Upper lobe of left lung (tissue), 4 donors: ENCODE measurements at regions not wholly inside any gene's neighbourhood (a gene's known extent, or its start where the extent isn't known, plus 50 kb on each side); places are given as distances from the start of the nearest gene placed in this dataset.
"Not testable (repeated sequence)": the region's sequence is repeated elsewhere in the genome, so short reads cannot be mapped to it uniquely, and the experiment has no call there.

Experiments
- CTCF ChIP-seq, 6 experiments: fragments of 450-650 bp in 4 of 6; fragments of 200-600 bp in 2 of 6; sonication (generic) in 2 of 6; IDR thresholded peaks; one replicate each; pipeline ENCODE4 v1.5.1; 2016 to 2019; ENCODE audit warnings: antibody characterized with exemption in 6 of 6
- EP300 ChIP-seq, 4 donors: sonication (generic); formaldehyde crosslinking; IDR thresholded peaks; one replicate each; pipeline ENCODE4 v1.5.1; 2017; ENCODE audit warnings: antibody characterized with exemption in 4 of 4, control low read depth in 2 of 4
- POLR2A ChIP-seq, 4 donors: fragments of 450-650 bp; IDR thresholded peaks; one replicate each; pipeline ENCODE4 v1.5.1; 2016 to 2017; ENCODE audit warnings: antibody characterized with exemption in 4 of 4, mild to moderate bottlenecking in 2 of 4
- POLR2AphosphoS5 ChIP-seq, 2 donors: sonication (generic); formaldehyde crosslinking; IDR thresholded peaks; one replicate each; pipeline ENCODE4 v1.5.1; 2017; ENCODE audit warnings: antibody characterized with exemption in 2 of 2

GRCh38 chrX:92626699-92627098, 847.5 kb downstream of the PCDH11X start:
- TF ChIP-seq POLR2A, CTCF, EP300, POLR2AphosphoS5 (IDR thresholded peaks at IDR 0.05): not testable (repeated sequence)
